ENCODE measurements at regions not wholly inside any gene's neighbourhood (a gene's known extent, or its start where the extent isn't known, plus 50 kb on each side); places are given as distances from the start of the nearest gene placed in this dataset.

DNA sequence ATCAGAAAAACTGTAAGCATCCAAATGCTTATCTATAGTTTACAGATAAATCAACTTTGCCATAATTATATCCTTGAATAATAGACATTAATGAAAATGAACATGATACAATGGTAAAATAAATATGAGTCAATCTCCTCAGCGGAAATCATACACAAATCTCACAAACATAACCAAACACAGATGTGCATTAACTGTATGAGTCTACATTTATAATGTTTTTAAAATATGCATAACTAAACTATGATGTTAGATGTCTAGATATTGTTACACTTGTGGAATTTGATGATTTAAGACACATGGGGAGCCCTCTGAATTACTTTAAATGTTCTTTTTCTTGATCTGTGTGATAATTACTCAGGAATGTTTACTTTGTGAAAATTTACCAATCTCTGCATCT lies 951.2 kb downstream of the TECRL start:
- Histone ChIP-seq H3K4me1 (no peaks in the 10 kb centered on the region), H3K4me3 (no peak overlapping the region), H3K36me3 (no peaks in the 10 kb centered on the region), H3K27me3 (no peaks in the 10 kb centered on the region), H3K27ac (no peak overlapping the region), H3K9me3 (no peaks in the 10 kb centered on the region)
- DNase-seq: no peak
- TF ChIP-seq, protein P1, sequence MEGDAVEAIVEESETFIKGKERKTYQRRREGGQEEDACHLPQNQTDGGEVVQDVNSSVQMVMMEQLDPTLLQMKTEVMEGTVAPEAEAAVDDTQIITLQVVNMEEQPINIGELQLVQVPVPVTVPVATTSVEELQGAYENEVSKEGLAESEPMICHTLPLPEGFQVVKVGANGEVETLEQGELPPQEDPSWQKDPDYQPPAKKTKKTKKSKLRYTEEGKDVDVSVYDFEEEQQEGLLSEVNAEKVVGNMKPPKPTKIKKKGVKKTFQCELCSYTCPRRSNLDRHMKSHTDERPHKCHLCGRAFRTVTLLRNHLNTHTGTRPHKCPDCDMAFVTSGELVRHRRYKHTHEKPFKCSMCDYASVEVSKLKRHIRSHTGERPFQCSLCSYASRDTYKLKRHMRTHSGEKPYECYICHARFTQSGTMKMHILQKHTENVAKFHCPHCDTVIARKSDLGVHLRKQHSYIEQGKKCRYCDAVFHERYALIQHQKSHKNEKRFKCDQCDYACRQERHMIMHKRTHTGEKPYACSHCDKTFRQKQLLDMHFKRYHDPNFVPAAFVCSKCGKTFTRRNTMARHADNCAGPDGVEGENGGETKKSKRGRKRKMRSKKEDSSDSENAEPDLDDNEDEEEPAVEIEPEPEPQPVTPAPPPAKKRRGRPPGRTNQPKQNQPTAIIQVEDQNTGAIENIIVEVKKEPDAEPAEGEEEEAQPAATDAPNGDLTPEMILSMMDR (IDR thresholded peaks at IDR 0.05): no peak
- no peak for TF ChIP-seq POLR2A (IDR thresholded peaks at IDR 0.05)
- intact Hi-C loops (cut with DNase I; ENCODE audit: low total_unique reads): no loop called here

- no peak overlapping the region for H3K27ac ChIP-seq
- no peaks in the 10 kb centered on the region for H3K4me1 ChIP-seq
- H3K4me3 ChIP-seq: no peak overlapping the region
- H3K36me3 ChIP-seq: no peaks in the 10 kb centered on the region
- no peak for DNase-seq
- intact Hi-C loops (cut with DNase I; ENCODE audit: low total_unique reads): no loop called here
- TF ChIP-seq POLR2A (IDR thresholded peaks at IDR 0.05): no peak
- TF ChIP-seq, protein P1 (IDR thresholded peaks at IDR 0.05): no peak
- no peaks in the 10 kb centered on the region for H3K27me3 ChIP-seq
- H3K9me3 ChIP-seq: no peaks in the 10 kb centered on the region
Measured at GRCh38 chr4:63440236-63440635, 969.0 kb downstream of the TECRL start.

DNA sequence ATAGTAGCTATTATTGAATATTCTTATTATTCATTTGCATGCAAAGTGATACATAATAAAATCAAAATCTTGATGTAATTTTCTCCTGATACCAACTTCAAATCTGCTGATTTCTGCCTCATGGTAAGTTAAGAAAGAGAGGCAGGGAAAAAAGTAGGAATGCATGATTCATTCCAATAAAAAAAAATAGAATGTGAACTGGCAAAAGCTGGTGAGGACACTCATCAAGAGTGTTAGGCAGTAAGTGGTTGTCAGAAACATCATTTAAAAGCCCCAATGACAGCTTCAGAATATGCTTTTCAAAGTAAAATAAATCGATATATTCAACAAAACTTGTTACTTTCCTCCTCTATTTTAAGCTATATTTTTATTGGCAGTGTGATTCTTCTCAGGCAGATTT lies 979.1 kb downstream of the TECRL start:
- no peak for DNase-seq
- H3K9me3 ChIP-seq: no peaks in the 10 kb centered on the region
- TF ChIP-seq POLR2A (IDR thresholded peaks at IDR 0.05): no peak
- H3K36me3 ChIP-seq: no peaks in the 10 kb centered on the region
- H3K27ac ChIP-seq: no peak overlapping the region
- no peak overlapping the region for H3K4me3 ChIP-seq
- intact Hi-C loops (cut with DNase I; ENCODE audit: low total_unique reads): no loop called here
- no peaks in the 10 kb centered on the region for H3K27me3 ChIP-seq
- H3K4me1 ChIP-seq: no peaks in the 10 kb centered on the region

DNA sequence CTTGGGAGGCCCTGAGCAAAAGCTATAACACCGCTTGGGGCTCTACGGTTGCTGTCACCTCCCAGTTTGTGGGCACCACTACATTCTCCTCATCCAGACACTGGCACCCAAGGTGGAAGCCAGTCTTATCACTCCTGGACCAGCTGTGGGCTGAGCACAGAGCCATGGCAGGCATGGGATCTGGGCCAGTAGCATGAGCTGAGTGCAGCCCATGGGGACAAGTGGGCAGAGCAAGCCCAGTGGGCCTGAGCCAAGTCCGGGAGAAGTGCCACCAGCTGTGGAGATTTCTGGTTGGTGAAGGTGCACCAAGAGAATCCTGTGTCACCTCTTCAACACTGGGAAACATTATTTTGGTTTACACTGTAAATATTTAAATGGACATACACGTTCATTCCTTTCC lies 1013.0 kb downstream of the TECRL start:
- H3K4me3 ChIP-seq: no peak overlapping the region

DNA sequence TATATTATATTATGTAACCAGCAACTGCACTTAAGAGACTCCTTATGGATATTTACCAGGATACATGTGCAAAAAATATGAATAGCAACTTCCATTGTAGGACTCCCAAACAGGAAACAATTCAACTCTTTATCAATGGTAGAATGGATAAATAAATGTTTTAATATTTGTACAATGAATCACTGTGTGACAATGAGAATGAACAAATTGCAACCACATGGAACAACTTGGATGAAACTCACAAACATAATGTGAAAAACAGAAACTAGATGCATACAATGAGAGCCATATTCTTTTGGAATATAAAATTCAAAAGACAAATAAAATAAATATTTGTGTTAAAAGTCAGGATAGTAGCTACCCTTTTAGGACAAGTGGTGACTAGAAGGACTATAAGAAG lies 1015.7 kb downstream of the TECRL start:
- Histone ChIP-seq H3K27me3 (no peaks in the 10 kb centered on the region), H3K9me3 (no peaks in the 10 kb centered on the region), H3K36me3 (no peaks in the 10 kb centered on the region), H3K27ac (no peak overlapping the region), H3K4me1 (no peaks in the 10 kb centered on the region), H3K4me3 (no peak overlapping the region)
- no peak for DNase-seq
- intact Hi-C loops (cut with DNase I; ENCODE audit: low total_unique reads): no loop called here
- TF ChIP-seq, protein P1 (IDR thresholded peaks at IDR 0.05): no peak
- TF ChIP-seq POLR2A (IDR thresholded peaks at IDR 0.05): no peak

More for the DNA sequence above, 1013.0 kb downstream of the TECRL start:
- DNase-seq: no peak
- Histone ChIP-seq H3K4me1 (no peaks in the 10 kb centered on the region), H3K9me3 (no peaks in the 10 kb centered on the region), H3K27me3 (no peaks in the 10 kb centered on the region), H3K36me3 (no peaks in the 10 kb centered on the region), H3K27ac (no peak overlapping the region)
- TF ChIP-seq, protein P1 (IDR thresholded peaks at IDR 0.05): no peak
- TF ChIP-seq POLR2A (IDR thresholded peaks at IDR 0.05): no peak
- intact Hi-C loops (cut with DNase I; ENCODE audit: low total_unique reads): no loop called here

Data from uterus (tissue), 3 donors.